ENCODE measurements at regions not wholly inside any gene's neighbourhood (a gene's known extent, or its start where the extent isn't known, plus 50 kb on each side); places are given as distances from the start of the nearest gene placed in this dataset.

GRCh38 chr5:68352166-68352565, 136.6 kb downstream of the PIK3R1 start:
- no peak for DNase-seq (ENCODE audit: low spot score)

GRCh38 chr5:68353605-68354004, 138.0 kb downstream of the PIK3R1 start:
- DNase-seq (ENCODE audit: low spot score): no peak

- DNase-seq (ENCODE audit: low spot score): no peak
Measured at GRCh38 chr5:68354315-68354714, 138.8 kb downstream of the PIK3R1 start.

- no peak for DNase-seq (ENCODE audit: low spot score)
Measured at GRCh38 chr5:68356216-68356615, 140.7 kb downstream of the PIK3R1 start.

GRCh38 chr5:68356623-68357022, 141.1 kb downstream of the PIK3R1 start:
- DNase-seq (ENCODE audit: low spot score): no peak

GRCh38 chr5:68359699-68360098, 144.1 kb downstream of the PIK3R1 start:
- DNase-seq (ENCODE audit: low spot score): no peak

GRCh38 chr5:68362331-68362730, 146.8 kb downstream of the PIK3R1 start:
- no peak for DNase-seq (ENCODE audit: low spot score)

GRCh38 chr5:68365889-68366288, 150.3 kb downstream of the PIK3R1 start:
- DNase-seq (ENCODE audit: low spot score): no peak

- no peak for DNase-seq (ENCODE audit: low spot score)
Measured at GRCh38 chr5:68367287-68367686, 151.7 kb downstream of the PIK3R1 start.

- no peak for DNase-seq (ENCODE audit: low spot score)
Measured at GRCh38 chr5:68367717-68368116, 152.2 kb downstream of the PIK3R1 start.

GRCh38 chr5:68368311-68369022, 152.9 kb downstream of the PIK3R1 start:
- DNase-seq (ENCODE audit: low spot score): no peak

GRCh38 chr5:68369023-68369359, 153.4 kb downstream of the PIK3R1 start:
- no peak for DNase-seq (ENCODE audit: low spot score)

- no peak for DNase-seq (ENCODE audit: low spot score)
Measured at GRCh38 chr5:68369457-68370125, 154.0 kb downstream of the PIK3R1 start.

- no peak for DNase-seq (ENCODE audit: low spot score)
Measured at GRCh38 chr5:68370196-68370595, 154.6 kb downstream of the PIK3R1 start.

- DNase-seq (ENCODE audit: low spot score): no peak
Measured at GRCh38 chr5:68371607-68372006, 156.1 kb downstream of the PIK3R1 start.

GRCh38 chr5:68372161-68372560, 156.6 kb downstream of the PIK3R1 start:
- no peak for DNase-seq (ENCODE audit: low spot score)

- DNase-seq (ENCODE audit: low spot score): no peak
Measured at GRCh38 chr5:68373050-68373449, 157.5 kb downstream of the PIK3R1 start.

- no peak for DNase-seq (ENCODE audit: low spot score)
Measured at GRCh38 chr5:68374796-68375518, 159.4 kb downstream of the PIK3R1 start.

- DNase-seq (ENCODE audit: low spot score): no peak
Measured at GRCh38 chr5:68375540-68375939, 160.0 kb downstream of the PIK3R1 start.

- DNase-seq (ENCODE audit: low spot score): no peak
Measured at GRCh38 chr5:68376935-68377334, 161.4 kb downstream of the PIK3R1 start.

- no peak for DNase-seq (ENCODE audit: low spot score)
Measured at GRCh38 chr5:68377733-68378132, 162.2 kb downstream of the PIK3R1 start.

- DNase-seq (ENCODE audit: low spot score): no peak
Measured at GRCh38 chr5:68378204-68378820, 162.8 kb downstream of the PIK3R1 start.

All from HuH-7 (cell line).